H1 (cell line): ENCODE measurements at regions not wholly inside any gene's neighbourhood (a gene's known extent, or its start where the extent isn't known, plus 50 kb on each side); places are given as distances from the start of the nearest gene placed in this dataset.

Experiments
- CTCF ChIA-PET: fragments of 300-600 bp; sonication (Branson Sonifier 250); formaldehyde crosslinking; loops from one replicate; lab custom pipeline; 2021; ENCODE audit not compliant: partially characterized antibody; lab: Charles Lee
- POLR2A ChIA-PET: fragments of 300-600 bp; sonication (Branson Sonifier 250); formaldehyde crosslinking; loops from one replicate; lab custom pipeline; 2021; ENCODE audit warnings: inconsistent platforms; ENCODE audit not compliant: partially characterized antibody; lab: Charles Lee
- DNase-seq, 2 experiments: peaks; one replicate each; pipeline versions ENCODE4 v3.0.0 to v3.0.0-alpha.2; 2010 to 2022; ENCODE audit warnings: low spot score in 2 of 2, low read depth in 1 of 2, mixed read lengths in 1 of 2
- FAIRE-seq: peaks from 2 replicates; lab custom pipeline; 2011; peaks lifted over from hg19 to GRCh38; lab: Jason Lieb, UNC
- H2AFZ ChIP-seq: 2 replicates; pipeline ENCODE4 v1.8.1; 2012; ENCODE audit warnings: low read length, inconsistent platforms
- H2AK5ac ChIP-seq: 2 replicates; pipeline ENCODE4 v1.6.1; 2013; ENCODE audit warnings: low read depth, low read length
- H2BK120ac ChIP-seq: replicated peaks from 2 replicates; pipeline ENCODE3; 2013; ENCODE audit warnings: low read depth, low read length, inconsistent platforms
- H2BK12ac ChIP-seq: 2 replicates; pipeline ENCODE4 v1.6.1; 2013; ENCODE audit warnings: low read depth, low read length
- H2BK15ac ChIP-seq: 2 replicates; pipeline ENCODE4 v1.6.1; 2013; ENCODE audit warnings: low read length
- H2BK20ac ChIP-seq: 2 replicates; pipeline ENCODE4 v1.6.1; 2013; ENCODE audit warnings: low read length
- H2BK5ac ChIP-seq: 2 replicates; pipeline ENCODE4 v1.6.1; 2013; ENCODE audit warnings: low read depth, low read length
- H3K14ac ChIP-seq: 2 replicates; pipeline ENCODE4 v1.6.1; 2013; ENCODE audit warnings: inconsistent platforms; ENCODE audit not compliant: insufficient read length
- H3K18ac ChIP-seq: 2 replicates; pipeline ENCODE4 v1.6.1; 2013; ENCODE audit warnings: low read length; ENCODE audit errors: extremely low read depth
- H3K23ac ChIP-seq: 2 replicates; pipeline ENCODE4 v1.6.1; 2013; ENCODE audit warnings: inconsistent platforms; ENCODE audit not compliant: insufficient read length
- H3K23me2 ChIP-seq: 2 replicates; pipeline ENCODE4 v1.6.1; 2013; ENCODE audit warnings: low read depth, low read length
- H3K27ac ChIP-seq: 2 replicates; pipeline ENCODE4 v1.6.1; 2011; ENCODE audit warnings: low read depth, low read length, inconsistent platforms
- H3K27me3 ChIP-seq, 4 experiments: replicated peaks in 1 of 4; 1 replicate in 1 of 4; 2 replicates in 3 of 4; pipeline versions ENCODE4 v1.6.1 to v1.8.1; 2011 to 2013; ENCODE audit warnings: low read length in 3 of 4, mild to moderate bottlenecking in 3 of 4, inconsistent platforms in 2 of 4, mixed read lengths in 2 of 4, moderate library complexity in 1 of 4; ENCODE audit not compliant: control insufficient read depth in 3 of 4, insufficient read depth in 3 of 4; ENCODE audit errors: extremely low read depth in 1 of 4
- H3K36me3 ChIP-seq, 4 experiments: 2 replicates each; pipeline versions ENCODE4 v1.6.1 to v1.8.1; 2011 to 2013; ENCODE audit warnings: mild to moderate bottlenecking in 4 of 4, low read length in 3 of 4, moderate library complexity in 2 of 4, control low read depth in 1 of 4, inconsistent platforms in 1 of 4; ENCODE audit not compliant: insufficient read depth in 4 of 4, control insufficient read depth in 2 of 4
- H3K4ac ChIP-seq: replicated peaks from 2 replicates; pipeline ENCODE3; 2013; ENCODE audit warnings: low read length, low read depth, mixed read lengths, inconsistent platforms; ENCODE audit not compliant: insufficient read length
- H3K4me1 ChIP-seq, 4 experiments: replicated peaks in 1 of 4; 1 replicate in 1 of 4; 2 replicates in 3 of 4; pipeline versions ENCODE4 v1.6.1 to v1.8.1; 2011 to 2013; ENCODE audit warnings: low read length in 3 of 4, inconsistent platforms in 2 of 4, mixed read lengths in 1 of 4; ENCODE audit not compliant: insufficient read depth in 4 of 4, control insufficient read depth in 3 of 4
- H3K4me2 ChIP-seq, 2 experiments: 2 replicates each; pipeline versions ENCODE4 v1.6.1 to v1.8.1; 2011 to 2013; ENCODE audit warnings: low read depth in 2 of 2, low read length in 2 of 2, control low read depth in 1 of 2, inconsistent platforms in 1 of 2, mild to moderate bottlenecking in 1 of 2; ENCODE audit not compliant: insufficient read depth in 1 of 2
- H3K4me3 ChIP-seq, 4 experiments: fragments of 200-600, 300-600 bp in 1 of 4; sonication (generic), shearing (Covaris generic), sonication (Bioruptor Twin) in 1 of 4; 2 replicates each; pipeline versions ENCODE4 v1.5.1 to v1.8.1; 2011 to 2016; ENCODE audit warnings: low read length in 4 of 4, low read depth in 3 of 4, control low read depth in 2 of 4, inconsistent platforms in 2 of 4, mild to moderate bottlenecking in 2 of 4, mixed read lengths in 1 of 4, moderate library complexity in 1 of 4; ENCODE audit not compliant: insufficient read depth in 2 of 4; ENCODE audit errors: extremely low read depth in 1 of 4
- H3K56ac ChIP-seq: replicated peaks from 2 replicates; pipeline ENCODE3; 2013; ENCODE audit warnings: low read depth, mild to moderate bottlenecking, mixed read lengths, low read length, inconsistent platforms; ENCODE audit not compliant: insufficient read length
- H3K79me1 ChIP-seq: 2 replicates; pipeline ENCODE4 v1.6.1; 2013; ENCODE audit warnings: low read depth, low read length, control low read depth
- H3K79me2 ChIP-seq, 2 experiments: 2 replicates each; pipeline versions ENCODE4 v1.6.1 to v1.8.1; 2012 to 2013; ENCODE audit warnings: low read length in 2 of 2, mild to moderate bottlenecking in 2 of 2, inconsistent platforms in 1 of 2; ENCODE audit not compliant: insufficient read depth in 2 of 2, control insufficient read depth in 1 of 2
- H3K9ac ChIP-seq, 4 experiments: replicated peaks in 1 of 4; 1 replicate in 1 of 4; 2 replicates in 3 of 4; pipeline versions ENCODE4 v1.6.1 to v1.8.1; 2011 to 2013; ENCODE audit warnings: low read depth in 3 of 4, low read length in 3 of 4, control low read depth in 2 of 4, mild to moderate bottlenecking in 2 of 4, moderate library complexity in 2 of 4, inconsistent platforms in 1 of 4; ENCODE audit errors: extremely low read depth in 1 of 4
- H3K9me3 ChIP-seq, 2 experiments: 2 replicates each; pipeline versions ENCODE4 v1.6.1 to v1.8.1; 2012 to 2013; ENCODE audit warnings: mild to moderate bottlenecking in 2 of 2, moderate library complexity in 2 of 2, control low read depth in 1 of 2, inconsistent platforms in 1 of 2, low read depth in 1 of 2, low read length in 1 of 2, mixed read lengths in 1 of 2; ENCODE audit not compliant: insufficient read depth in 2 of 2
- H4K20me1 ChIP-seq, 2 experiments: replicated peaks in 1 of 2; 2 replicates each; pipeline versions ENCODE3 to v1.8.1; 2011 to 2013; ENCODE audit warnings: inconsistent platforms in 2 of 2, low read length in 2 of 2, mild to moderate bottlenecking in 1 of 2; ENCODE audit not compliant: insufficient read depth in 2 of 2, control insufficient read depth in 1 of 2
- H4K5ac ChIP-seq: 2 replicates; pipeline ENCODE4 v1.6.1; 2013; ENCODE audit warnings: low read length, low read depth, mixed read lengths, inconsistent platforms; ENCODE audit not compliant: insufficient read length
- H4K8ac ChIP-seq: 2 replicates; pipeline ENCODE4 v1.8.0; 2013; ENCODE audit warnings: mild to moderate bottlenecking, moderate library complexity, low read length, inconsistent platforms; ENCODE audit not compliant: insufficient read depth; ENCODE audit errors: extremely low read depth
- H4K91ac ChIP-seq: replicated peaks from 2 replicates; pipeline ENCODE3; 2013; ENCODE audit warnings: low read length, mixed read lengths, inconsistent platforms; ENCODE audit not compliant: insufficient read length
- KDM5A ChIP-seq: fragments of 200-600 bp; IDR thresholded peaks from 2 replicates; pipeline ENCODE4 v1.7.1; 2012; ENCODE audit warnings: mild to moderate bottlenecking, low read length, inconsistent platforms, mixed read lengths
- SAP30 ChIP-seq: fragments of 300-600 bp; sonication (generic); IDR thresholded peaks from 2 replicates; pipeline ENCODE4 v1.7.1; 2012; ENCODE audit warnings: low read length, moderate library complexity, mild to moderate bottlenecking, inconsistent platforms; ENCODE audit not compliant: insufficient read depth, insufficient replicate concordance
- WGBS, 2 experiments: shearing (Covaris generic) in 1 of 2; methylation state at CpG; one replicate each; pipeline versions ENCODE4 v1.1.6 to v1.1.7; 2013 to 2015; ENCODE audit warnings: low lambda C conversion rate in 2 of 2, mixed read lengths in 2 of 2, inconsistent platforms in 1 of 2, low coverage in 1 of 2, missing lambda C conversion rate in 1 of 2; ENCODE audit not compliant: insufficient replicate concordance in 2 of 2, insufficient coverage in 1 of 2, insufficient read length in 1 of 2; ENCODE audit errors: extremely low coverage in 1 of 2, missing lambda C conversion rate in 1 of 2; 5-methylcytosine and 5-hydroxymethylcytosine counted together

- Histone ChIP-seq H3K14ac (no peak overlapping the region), H2BK120ac (no peak overlapping the region), H2BK5ac (no peak overlapping the region), H2AK5ac (no peak overlapping the region), H3K18ac (no peak overlapping the region), H3K9ac (no peak overlapping the region), H3K4ac (no peak overlapping the region), H3K4me1 (no peaks in the 10 kb centered on the region), H3K4me2 (no peak overlapping the region), H2BK12ac (no peak overlapping the region), H3K56ac (no peak overlapping the region), H3K23me2 (no peaks in the 10 kb centered on the region; the same call in 1 of the 2 replicates), H3K9me3 (no peaks in the 10 kb centered on the region), H3K27me3 (no peaks in the 10 kb centered on the region), H2BK15ac (no peak overlapping the region)
- POLR2A ChIA-PET: no interaction called here
- CTCF ChIA-PET: no interaction called here
- WGBS, 2 experiments: 76% methylated on average over 5 of the region's 5 CpGs; no CpG with 5 or more reads in 1 of the 2 experiments
- TF ChIP-seq SAP30 (no peak), KDM5A (no peak)
- TF ChIP-seq, all 59 proteins: peak for 0
- Histone ChIP-seq H3K4me3 (no peak overlapping the region), H2BK20ac (no peak overlapping the region), H2AFZ (no peak overlapping the region; the same call in 1 of the 2 replicates), H3K79me1 (no peaks in the 10 kb centered on the region), H4K8ac (no peak overlapping the region), H3K23ac (no peak overlapping the region), H4K91ac (no peak overlapping the region), H3K79me2 (no peaks in the 10 kb centered on the region), H3K27ac (no peak overlapping the region), H4K5ac (no peak overlapping the region), H4K20me1 (no peaks in the 10 kb centered on the region), H3K36me3 (no peaks in the 10 kb centered on the region)
- no peak for FAIRE-seq
- DNase-seq: no peak
Observed at GRCh38 chrX:20388594-20388993, 121.9 kb upstream of the RPS6KA3 start.
